B cell (primary cell): ENCODE measurements at regions not wholly inside any gene's neighbourhood (a gene's known extent, or its start where the extent isn't known, plus 50 kb on each side); places are given as distances from the start of the nearest gene placed in this dataset.

Experiments
- ATAC-seq: fragments of 200-7000 bp; cut with Tn5 transposase; one replicate; pipeline ENCODE4 v1.10.0; 2021; ENCODE audit warnings: low read depth, mild to moderate bottlenecking, moderate number of reproducible peaks, moderate library complexity
- CTCF ChIA-PET: fragments of 350-600 bp; sonication (Branson Sonifier 250); formaldehyde crosslinking; loops from one replicate; lab custom pipeline; 2021; ENCODE audit warnings: antibody characterized with exemption, inconsistent platforms; lab: Charles Lee
- POLR2A ChIA-PET: fragments of 350-600 bp; sonication (Branson Sonifier 250); formaldehyde crosslinking; loops from one replicate; lab custom pipeline; 2021; ENCODE audit warnings: antibody characterized with exemption; lab: Charles Lee
- DNase-seq: peaks from one replicate; pipeline ENCODE4 v3.0.0; 2013
- H2AFZ ChIP-seq: 2 replicates; pipeline ENCODE4 v1.6.1; 2012; ENCODE audit warnings: mild to moderate bottlenecking, low read depth, low read length; ENCODE audit not compliant: insufficient read depth, poor library complexity, severe bottlenecking
- H3K27ac ChIP-seq, 2 donors: 1 replicate in 1 of 2; 2 replicates in 1 of 2; pipeline ENCODE4 v1.5.1; 2012 to 2013; ENCODE audit warnings: low read length in 2 of 2, mild to moderate bottlenecking in 2 of 2, moderate library complexity in 1 of 2
- H3K27me3 ChIP-seq, 4 experiments: fragments of 200-600 bp in 1 of 4; sonication (generic) in 1 of 4; replicated peaks in 1 of 4; 1 replicate in 2 of 4; 2 replicates in 2 of 4; pipeline versions ENCODE4 v1.6.1 to v1.7.0; 2013 to 2016; ENCODE audit warnings: low read length in 3 of 4, mild to moderate bottlenecking in 2 of 4, mixed read lengths in 1 of 4, moderate library complexity in 1 of 4; ENCODE audit not compliant: insufficient read depth in 4 of 4, control insufficient read depth in 3 of 4; ENCODE audit errors: control extremely low read depth in 1 of 4
- H3K36me3 ChIP-seq, 2 experiments: replicated peaks in 1 of 2; 1 replicate in 1 of 2; 2 replicates in 1 of 2; pipeline versions ENCODE4 v1.6.1 to v1.7.1; 2013; ENCODE audit warnings: low read length in 1 of 2; ENCODE audit not compliant: insufficient read depth in 2 of 2, control insufficient read depth in 1 of 2; ENCODE audit errors: control extremely low read depth in 1 of 2, extremely low read depth in 1 of 2
- H3K4me1 ChIP-seq, 2 donors: fragments of 200-600 bp in 1 of 2; sonication (generic) in 1 of 2; 1 replicate in 1 of 2; 2 replicates in 1 of 2; pipeline versions ENCODE4 v1.5.1 to v1.6.1; 2013 to 2017; ENCODE audit warnings: low read length in 2 of 2; ENCODE audit not compliant: control insufficient read depth in 2 of 2, insufficient read depth in 2 of 2
- H3K4me2 ChIP-seq: replicated peaks from 2 replicates; pipeline ENCODE3; 2012; ENCODE audit warnings: mild to moderate bottlenecking, low read depth, low read length; ENCODE audit not compliant: poor library complexity, severe bottlenecking
- H3K4me3 ChIP-seq, 5 experiments: fragments of 200-600 bp in 1 of 5; sonication (generic) in 1 of 5; 1 replicate in 3 of 5; 2 replicates in 2 of 5; pipeline versions ENCODE4 v1.5.1 to v1.7.0; 2011 to 2016; ENCODE audit warnings: low read length in 4 of 5, mild to moderate bottlenecking in 4 of 5, low read depth in 2 of 5, control low read depth in 1 of 5, moderate library complexity in 1 of 5; ENCODE audit not compliant: insufficient read depth in 1 of 5; ENCODE audit errors: control extremely low read depth in 1 of 5, extremely low read depth in 1 of 5
- H3K79me2 ChIP-seq: fragments of 200-600 bp; sonication (generic); one replicate; pipeline ENCODE4 v1.6.0; 2016; ENCODE audit warnings: low read length; ENCODE audit not compliant: control insufficient read depth, insufficient read depth
- H3K9ac ChIP-seq: fragments of 200-600 bp; sonication (generic); 2 replicates; pipeline ENCODE4 v1.6.1; 2017; ENCODE audit warnings: mild to moderate bottlenecking, low read length, moderate library complexity
- H3K9me3 ChIP-seq, 3 donors: one replicate each; pipeline versions ENCODE4 v1.6.1 to v1.7.1; 2013; ENCODE audit warnings: low read length in 2 of 3; ENCODE audit not compliant: control insufficient read depth in 2 of 3, insufficient read depth in 1 of 3; ENCODE audit errors: control extremely low read depth in 1 of 3
- H4K20me1 ChIP-seq: 2 replicates; pipeline ENCODE4 v1.6.0; 2012; ENCODE audit warnings: mild to moderate bottlenecking, low read length; ENCODE audit not compliant: insufficient read depth, control insufficient read depth, poor library complexity, severe bottlenecking
- H3K27ac Mint-ChIP-seq: one replicate; pipeline ENCODE4 v1.8.0; 2021; ENCODE audit warnings: mixed read lengths
- H3K27me3 Mint-ChIP-seq: one replicate; pipeline ENCODE4 v1.8.0; 2021; ENCODE audit warnings: mixed read lengths
- H3K4me1 Mint-ChIP-seq: one replicate; pipeline ENCODE4 v1.8.0; 2021; ENCODE audit warnings: mixed read lengths
- H3K4me3 Mint-ChIP-seq: one replicate; pipeline ENCODE4 v1.8.0; 2021; ENCODE audit warnings: mixed read lengths
- H3K9me3 Mint-ChIP-seq: one replicate; pipeline ENCODE4 v1.8.0; 2022; ENCODE audit warnings: mixed read lengths; ENCODE audit not compliant: insufficient read depth
- EZH2 ChIP-seq: IDR thresholded peaks from 2 replicates; pipeline ENCODE4 v1.6.1; 2012; ENCODE audit warnings: borderline replicate concordance, low read depth, mild to moderate bottlenecking, moderate library complexity, low read length; ENCODE audit not compliant: insufficient read depth, poor library complexity, severe bottlenecking
- WGBS: methylation state at CpG from one replicate; pipeline ENCODE4 v1.1.5; 2013; ENCODE audit warnings: missing lambda C conversion rate; ENCODE audit not compliant: insufficient coverage; 5-methylcytosine and 5-hydroxymethylcytosine counted together
- intact Hi-C: fragments of 100-400 bp; cut with micrococcal nuclease; formaldehyde crosslinking; loops from one replicate; pipeline ENCODE4 v1.10.0; 2022
- TF ChIP-seq, protein P1 (sequence below): fragments of 200-600 bp; IDR thresholded peaks from one replicate; pipeline ENCODE4 v1.8.0; 2022; ENCODE audit warnings: antibody characterized with exemption, mild to moderate bottlenecking

DNA sequence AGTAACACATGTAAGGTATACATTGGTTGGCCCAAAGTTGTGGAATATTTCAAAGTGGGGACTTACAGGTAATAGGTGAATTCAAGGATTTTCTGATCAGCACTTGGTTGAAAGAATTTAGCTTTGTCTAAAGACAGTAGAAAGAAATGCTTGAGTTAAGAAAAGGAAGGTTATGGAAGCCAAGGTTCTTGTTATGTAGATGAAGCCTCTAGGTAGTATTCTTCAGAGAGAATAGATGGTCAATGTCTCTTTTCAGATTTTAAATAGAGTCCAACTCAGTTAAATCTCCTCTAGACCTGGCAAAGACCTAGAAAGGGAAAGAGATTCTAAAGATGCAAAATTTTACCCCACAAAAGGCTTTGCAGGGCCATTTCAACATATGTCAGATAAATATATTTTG lies 157.4 kb downstream of the ANKRD30B start:
- DNase-seq (no peak), ATAC-seq (no peak)
- H3K27ac Mint-ChIP-seq: no peak overlapping the region
- no peak overlapping the region for H3K9ac ChIP-seq
- no peaks in the 10 kb centered on the region for H3K27me3 ChIP-seq
- H3K4me1 Mint-ChIP-seq: no peaks in the 10 kb centered on the region
- peaks cover 0 to 9% (median 0%) of the 10 kb centered on the region in 3 donors for H3K9me3 ChIP-seq
- ChIA-PET POLR2A (no interaction called here), CTCF (no interaction called here)
- peaks cover 5% of the 10 kb centered on the region for H3K9me3 Mint-ChIP-seq
- no peaks in the 10 kb centered on the region for H3K79me2 ChIP-seq
- H4K20me1 ChIP-seq: no peaks in the 10 kb centered on the region
- H3K4me2 ChIP-seq: no peak overlapping the region
- H3K27ac ChIP-seq: no peak overlapping the region
- H3K4me3 Mint-ChIP-seq: no peak overlapping the region
- no peaks in the 10 kb centered on the region for H3K4me1 ChIP-seq
- TF ChIP-seq EZH2: no peak
- TF ChIP-seq, protein P1, sequence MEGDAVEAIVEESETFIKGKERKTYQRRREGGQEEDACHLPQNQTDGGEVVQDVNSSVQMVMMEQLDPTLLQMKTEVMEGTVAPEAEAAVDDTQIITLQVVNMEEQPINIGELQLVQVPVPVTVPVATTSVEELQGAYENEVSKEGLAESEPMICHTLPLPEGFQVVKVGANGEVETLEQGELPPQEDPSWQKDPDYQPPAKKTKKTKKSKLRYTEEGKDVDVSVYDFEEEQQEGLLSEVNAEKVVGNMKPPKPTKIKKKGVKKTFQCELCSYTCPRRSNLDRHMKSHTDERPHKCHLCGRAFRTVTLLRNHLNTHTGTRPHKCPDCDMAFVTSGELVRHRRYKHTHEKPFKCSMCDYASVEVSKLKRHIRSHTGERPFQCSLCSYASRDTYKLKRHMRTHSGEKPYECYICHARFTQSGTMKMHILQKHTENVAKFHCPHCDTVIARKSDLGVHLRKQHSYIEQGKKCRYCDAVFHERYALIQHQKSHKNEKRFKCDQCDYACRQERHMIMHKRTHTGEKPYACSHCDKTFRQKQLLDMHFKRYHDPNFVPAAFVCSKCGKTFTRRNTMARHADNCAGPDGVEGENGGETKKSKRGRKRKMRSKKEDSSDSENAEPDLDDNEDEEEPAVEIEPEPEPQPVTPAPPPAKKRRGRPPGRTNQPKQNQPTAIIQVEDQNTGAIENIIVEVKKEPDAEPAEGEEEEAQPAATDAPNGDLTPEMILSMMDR: no peak
- H2AFZ ChIP-seq: no peak overlapping the region
- H3K27me3 Mint-ChIP-seq: no peaks in the 10 kb centered on the region
- intact Hi-C loops: no loop called here
- no peaks in the 10 kb centered on the region for H3K36me3 ChIP-seq
- H3K4me3 ChIP-seq: no peak overlapping the region

DNA sequence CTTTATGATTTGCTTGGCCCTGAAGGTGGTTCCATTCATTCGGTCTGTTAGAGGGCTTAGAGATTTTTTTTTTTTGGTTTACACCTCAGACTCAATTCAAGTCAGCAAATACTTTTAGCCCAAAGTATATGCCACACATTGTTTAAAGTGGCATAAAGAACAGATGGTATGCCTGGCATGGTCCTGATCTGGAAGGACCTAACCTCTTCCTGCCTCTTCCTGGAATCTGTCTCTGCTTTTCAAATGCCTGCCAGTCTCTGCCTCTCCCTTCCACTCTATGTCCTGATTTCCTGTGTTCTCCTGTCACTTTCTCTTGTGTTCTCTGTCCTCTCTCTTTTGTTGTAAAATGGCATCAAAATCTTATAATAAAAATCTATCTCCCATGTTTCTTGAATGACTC lies 158.0 kb downstream of the ANKRD30B start:
- H3K27ac ChIP-seq: no peak overlapping the region
- no peak overlapping the region for H2AFZ ChIP-seq
- CTCF ChIA-PET: no interaction called here
- intact Hi-C loops: no loop called here
- no peaks in the 10 kb centered on the region for H3K27me3 Mint-ChIP-seq
- TF ChIP-seq, protein P1: no peak
- TF ChIP-seq EZH2: no peak
- no peak overlapping the region for H3K27ac Mint-ChIP-seq
- POLR2A ChIA-PET: no interaction called here
- peaks cover 0 to 9% (median 0%) of the 10 kb centered on the region in 3 donors for H3K9me3 ChIP-seq
- H3K4me1 ChIP-seq: no peaks in the 10 kb centered on the region
- no peaks in the 10 kb centered on the region for H3K4me1 Mint-ChIP-seq
- H3K27me3 ChIP-seq: no peaks in the 10 kb centered on the region
- DNase-seq: no peak
- ATAC-seq: no peak
- H3K79me2 ChIP-seq: no peaks in the 10 kb centered on the region
- no peak overlapping the region for H3K4me3 ChIP-seq
- peaks cover 5% of the 10 kb centered on the region for H3K9me3 Mint-ChIP-seq
- no peaks in the 10 kb centered on the region for H3K36me3 ChIP-seq
- H3K9ac ChIP-seq: no peak overlapping the region
- H3K4me3 Mint-ChIP-seq: no peak overlapping the region
- WGBS: no CpG with 5 or more reads among the region's 1 CpG
- no peaks in the 10 kb centered on the region for H4K20me1 ChIP-seq
- H3K4me2 ChIP-seq: no peak overlapping the region
